ACC112 (cell line): ENCODE measurements at regions not wholly inside any gene's neighbourhood (a gene's known extent, or its start where the extent isn't known, plus 50 kb on each side); places are given as distances from the start of the nearest gene placed in this dataset.
A peak's percentile ranks its signal among the peaks of the same experiment; 100 is the strongest.

ENCODE experiments used
- H2AFZ ChIP-seq: fragments of 200-600 bp; sonication (generic); one replicate; pipeline ENCODE4 v1.6.0; 2017; ENCODE audit warnings: antibody characterized with exemption, low read length; ENCODE audit not compliant: unreplicated experiment
- H3K27ac ChIP-seq: fragments of 200-600 bp; sonication (generic); 2 replicates; pipeline ENCODE4 v1.5.1; 2014; ENCODE audit warnings: low read depth, mild to moderate bottlenecking, antibody characterized with exemption, low read length, moderate library complexity
- H3K27me3 ChIP-seq: fragments of 200-600 bp; sonication (generic); 2 replicates; pipeline ENCODE4 v1.6.1; 2014; ENCODE audit warnings: mild to moderate bottlenecking, antibody characterized with exemption, low read length, moderate library complexity, mixed read lengths; ENCODE audit not compliant: insufficient read depth
- H3K36me3 ChIP-seq: fragments of 200-600 bp; sonication (generic); 2 replicates; pipeline ENCODE4 v1.6.1; 2016; ENCODE audit warnings: mild to moderate bottlenecking, antibody characterized with exemption, low read length, moderate library complexity, mixed read lengths; ENCODE audit not compliant: insufficient read depth
- H3K4me1 ChIP-seq: fragments of 200-600 bp; sonication (generic); one replicate; pipeline ENCODE4 v1.6.1; 2016; ENCODE audit warnings: low read length, mixed read lengths; ENCODE audit not compliant: insufficient read depth, unreplicated experiment, control insufficient read depth
- H3K4me3 ChIP-seq: fragments of 200-600 bp; sonication (generic); 2 replicates; pipeline ENCODE4 v1.5.1; 2014; ENCODE audit warnings: mild to moderate bottlenecking, low read depth, low read length
- H3K79me2 ChIP-seq: fragments of 200-600 bp; sonication (generic); one replicate; pipeline ENCODE4 v1.6.0; 2016; ENCODE audit warnings: low read length; ENCODE audit not compliant: control insufficient read depth, unreplicated experiment, insufficient read depth

GRCh38 chr1:69171248-69171647, 396.5 kb upstream of the LRRC7 start:
- Histone ChIP-seq H3K27me3 (no peaks in the 10 kb centered on the region), H3K4me3 (no peak overlapping the region), H3K4me1 (no peaks in the 10 kb centered on the region), H3K79me2 (no peaks in the 10 kb centered on the region), H3K27ac (no peak overlapping the region), H3K36me3 (no peaks in the 10 kb centered on the region), H2AFZ (no peak overlapping the region)

GRCh38 chr1:69172003-69173000, 395.4 kb upstream of the LRRC7 start:
- H3K36me3 ChIP-seq = no peaks in the 10 kb centered on the region
- peak overlapping the region; percentile 55 for H3K27ac ChIP-seq
- H3K27me3 ChIP-seq = no peaks in the 10 kb centered on the region
- H2AFZ ChIP-seq = no peak overlapping the region
- H3K4me3 ChIP-seq = no peak overlapping the region
- no peaks in the 10 kb centered on the region for H3K4me1 ChIP-seq
- H3K79me2 ChIP-seq = no peaks in the 10 kb centered on the region

GRCh38 chr1:69175053-69175452, 392.7 kb upstream of the LRRC7 start:
- Histone ChIP-seq H3K4me1 (no peaks in the 10 kb centered on the region), H3K79me2 (no peaks in the 10 kb centered on the region), H3K4me3 (no peak overlapping the region), H3K27me3 (no peaks in the 10 kb centered on the region), H3K27ac (no peak overlapping the region), H3K36me3 (no peaks in the 10 kb centered on the region), H2AFZ (no peak overlapping the region)

- no peak overlapping the region for H3K27ac ChIP-seq
- no peaks in the 10 kb centered on the region for H3K4me1 ChIP-seq
- H3K4me3 ChIP-seq = no peak overlapping the region
- H3K79me2 ChIP-seq = no peaks in the 10 kb centered on the region
- no peaks in the 10 kb centered on the region for H3K27me3 ChIP-seq
- H2AFZ ChIP-seq = no peak overlapping the region
- no peaks in the 10 kb centered on the region for H3K36me3 ChIP-seq
These were observed 387.4 kb upstream of the LRRC7 start for GRCh38 chr1:69180358-69180757.

- no peaks in the 10 kb centered on the region for H3K79me2 ChIP-seq
- no peaks in the 10 kb centered on the region for H3K36me3 ChIP-seq
- no peak overlapping the region for H3K4me3 ChIP-seq
- H3K27me3 ChIP-seq = no peaks in the 10 kb centered on the region
- no peak overlapping the region for H3K27ac ChIP-seq
- no peaks in the 10 kb centered on the region for H3K4me1 ChIP-seq
- no peak overlapping the region for H2AFZ ChIP-seq
These were observed 382.3 kb upstream of the LRRC7 start for GRCh38 chr1:69185378-69185777.

- Histone ChIP-seq H3K79me2 (no peaks in the 10 kb centered on the region), H3K4me3 (no peak overlapping the region), H3K36me3 (no peaks in the 10 kb centered on the region), H2AFZ (no peak overlapping the region), H3K27me3 (no peaks in the 10 kb centered on the region), H3K4me1 (peaks cover 4% of the 10 kb centered on the region), H3K27ac (no peak overlapping the region)
These were observed 376.4 kb upstream of the LRRC7 start for GRCh38 chr1:69191335-69191734.

- Histone ChIP-seq H2AFZ (no peak overlapping the region), H3K27ac (no peak overlapping the region), H3K4me1 (peaks cover 4% of the 10 kb centered on the region)
These were observed 372.6 kb upstream of the LRRC7 start for GRCh38 chr1:69195136-69195535.

GRCh38 chr1:69196071-69196470, 371.7 kb upstream of the LRRC7 start:
- no peaks in the 10 kb centered on the region for H3K79me2 ChIP-seq
- no peak overlapping the region for H3K4me3 ChIP-seq
- no peaks in the 10 kb centered on the region for H3K36me3 ChIP-seq
- no peak overlapping the region for H3K27ac ChIP-seq
- no peak overlapping the region for H2AFZ ChIP-seq
- H3K4me1 ChIP-seq = peaks cover 3% of the 10 kb centered on the region
- H3K27me3 ChIP-seq = no peaks in the 10 kb centered on the region

More at GRCh38 chr1:69195136-69195535, 372.6 kb upstream of the LRRC7 start:
- Histone ChIP-seq H3K36me3 (no peaks in the 10 kb centered on the region), H3K27me3 (no peaks in the 10 kb centered on the region), H3K79me2 (no peaks in the 10 kb centered on the region), H3K4me3 (no peak overlapping the region)

- Histone ChIP-seq H3K27ac (no peak overlapping the region), H3K4me1 (no peaks in the 10 kb centered on the region), H3K79me2 (no peaks in the 10 kb centered on the region), H3K27me3 (no peaks in the 10 kb centered on the region), H3K36me3 (no peaks in the 10 kb centered on the region), H3K4me3 (no peak overlapping the region), H2AFZ (no peak overlapping the region)
These were observed 369.9 kb upstream of the LRRC7 start for GRCh38 chr1:69197816-69198215.

- Histone ChIP-seq H3K36me3 (no peaks in the 10 kb centered on the region), H3K4me3 (no peak overlapping the region), H3K4me1 (no peaks in the 10 kb centered on the region), H2AFZ (no peak overlapping the region), H3K27me3 (no peaks in the 10 kb centered on the region), H3K27ac (no peak overlapping the region), H3K79me2 (no peaks in the 10 kb centered on the region)
These were observed 366.0 kb upstream of the LRRC7 start for GRCh38 chr1:69201716-69202115.

GRCh38 chr1:69203166-69203565, 364.6 kb upstream of the LRRC7 start:
- no peaks in the 10 kb centered on the region for H3K27me3 ChIP-seq
- no peaks in the 10 kb centered on the region for H3K36me3 ChIP-seq

More at GRCh38 chr1:69203166-69203565, 364.6 kb upstream of the LRRC7 start:
- Histone ChIP-seq H3K4me3 (no peak overlapping the region), H3K27ac (no peak overlapping the region), H2AFZ (no peak overlapping the region), H3K79me2 (no peaks in the 10 kb centered on the region), H3K4me1 (no peaks in the 10 kb centered on the region)
